ENCODE measurements at regions not wholly inside any gene's neighbourhood (a gene's known extent, or its start where the extent isn't known, plus 50 kb on each side); places are given as distances from the start of the nearest gene placed in this dataset.

DNA sequence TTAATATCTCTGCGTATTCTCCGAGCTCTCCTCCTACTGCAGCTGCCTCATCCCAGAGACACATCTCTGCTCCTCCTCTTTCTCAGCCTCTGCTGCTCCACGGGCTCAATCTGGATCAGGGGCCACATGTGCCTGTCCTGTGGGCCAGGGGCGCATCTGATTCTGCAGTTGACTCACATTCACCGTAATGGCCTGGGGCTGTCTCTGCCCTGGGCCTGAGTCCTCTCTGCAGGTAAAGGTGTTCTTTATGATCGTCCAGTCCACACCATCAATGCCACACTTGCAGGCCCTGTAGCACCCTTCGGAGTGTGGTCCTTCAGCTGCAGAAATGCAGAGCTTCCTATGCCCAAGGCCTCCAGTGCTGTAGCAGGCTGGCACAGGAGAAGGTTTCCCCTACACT, 154.5 kb downstream of the OAT start:
- TF ChIP-seq, protein P1, sequence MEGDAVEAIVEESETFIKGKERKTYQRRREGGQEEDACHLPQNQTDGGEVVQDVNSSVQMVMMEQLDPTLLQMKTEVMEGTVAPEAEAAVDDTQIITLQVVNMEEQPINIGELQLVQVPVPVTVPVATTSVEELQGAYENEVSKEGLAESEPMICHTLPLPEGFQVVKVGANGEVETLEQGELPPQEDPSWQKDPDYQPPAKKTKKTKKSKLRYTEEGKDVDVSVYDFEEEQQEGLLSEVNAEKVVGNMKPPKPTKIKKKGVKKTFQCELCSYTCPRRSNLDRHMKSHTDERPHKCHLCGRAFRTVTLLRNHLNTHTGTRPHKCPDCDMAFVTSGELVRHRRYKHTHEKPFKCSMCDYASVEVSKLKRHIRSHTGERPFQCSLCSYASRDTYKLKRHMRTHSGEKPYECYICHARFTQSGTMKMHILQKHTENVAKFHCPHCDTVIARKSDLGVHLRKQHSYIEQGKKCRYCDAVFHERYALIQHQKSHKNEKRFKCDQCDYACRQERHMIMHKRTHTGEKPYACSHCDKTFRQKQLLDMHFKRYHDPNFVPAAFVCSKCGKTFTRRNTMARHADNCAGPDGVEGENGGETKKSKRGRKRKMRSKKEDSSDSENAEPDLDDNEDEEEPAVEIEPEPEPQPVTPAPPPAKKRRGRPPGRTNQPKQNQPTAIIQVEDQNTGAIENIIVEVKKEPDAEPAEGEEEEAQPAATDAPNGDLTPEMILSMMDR (IDR thresholded peaks at IDR 0.05; ENCODE audit: low read depth, low read length, poor library complexity, severe bottlenecking): no peak
- TF ChIP-seq EZH2phosphoT487 (IDR thresholded peaks at IDR 0.05; ENCODE audit: borderline replicate concordance, low read length): no peak
- Histone ChIP-seq H3K79me2 (ENCODE audit: control insufficient read depth, low read length) (no peaks in the 10 kb centered on the region), H3K4me2 (ENCODE audit: low read length) (no peak overlapping the region), H3K9me2 (replicated peaks; ENCODE audit: control insufficient read depth, low read length) (no peaks in the 10 kb centered on the region), H3K27ac (ENCODE audit: low read depth, low read length) (no peak overlapping the region), H3F3A (ENCODE audit: control insufficient read depth, insufficient read depth) (no peaks in the 10 kb centered on the region), H3K4me1 (ENCODE audit: control insufficient read depth, low read length) (no peaks in the 10 kb centered on the region), H3K36me3 (ENCODE audit: control insufficient read depth, low read length) (no peaks in the 10 kb centered on the region), H3K27me3 (ENCODE audit: control insufficient read depth, low read length) (no peaks in the 10 kb centered on the region), H3K4me3 (ENCODE audit: low read length) (no peak overlapping the region), H4K20me1 (ENCODE audit: control insufficient read depth, insufficient read depth, low read depth, low read length) (no peaks in the 10 kb centered on the region), H3K9me3 (ENCODE audit: control insufficient read depth, insufficient read depth, low read length) (no peaks in the 10 kb centered on the region)

DNA sequence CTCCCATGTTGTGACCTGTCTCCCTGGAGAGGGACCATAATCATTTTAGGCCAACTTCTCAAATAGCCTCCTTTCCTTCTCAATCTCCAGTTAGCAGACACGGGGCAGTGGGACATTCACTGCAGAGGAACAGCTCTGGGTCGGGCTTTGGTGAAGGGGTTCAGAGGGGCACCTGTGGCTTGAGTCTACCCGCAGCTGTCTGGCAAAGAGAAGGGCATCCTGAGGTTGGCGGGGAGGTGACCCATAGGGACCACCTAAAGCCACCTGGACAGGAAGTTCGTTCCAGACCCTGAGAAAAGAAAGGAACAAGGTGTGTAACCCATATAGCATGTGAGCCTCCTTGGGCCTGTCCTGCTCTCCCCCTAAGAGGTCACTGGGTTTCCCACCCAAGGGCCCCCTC, 155.0 kb downstream of the OAT start:
- H4K20me1 ChIP-seq (ENCODE audit: control insufficient read depth, insufficient read depth, low read depth, low read length): no peaks in the 10 kb centered on the region
- no peak overlapping the region for H3K4me2 ChIP-seq (ENCODE audit: low read length)
- H3K9me3 ChIP-seq (ENCODE audit: control insufficient read depth, insufficient read depth, low read length): no peaks in the 10 kb centered on the region
- H3K27me3 ChIP-seq (ENCODE audit: control insufficient read depth, low read length): no peaks in the 10 kb centered on the region
- no peak overlapping the region for H3K4me3 ChIP-seq (ENCODE audit: low read length)
- no peaks in the 10 kb centered on the region for H3K9me2 ChIP-seq (replicated peaks; ENCODE audit: control insufficient read depth, low read length)
- H3K4me1 ChIP-seq (ENCODE audit: control insufficient read depth, low read length): no peaks in the 10 kb centered on the region
- no peaks in the 10 kb centered on the region for H3K36me3 ChIP-seq (ENCODE audit: control insufficient read depth, low read length)
- H3K27ac ChIP-seq (ENCODE audit: low read depth, low read length): no peak overlapping the region
- TF ChIP-seq, protein P1 (IDR thresholded peaks at IDR 0.05; ENCODE audit: low read depth, low read length, poor library complexity, severe bottlenecking): no peak
- no peak for TF ChIP-seq EZH2phosphoT487 (IDR thresholded peaks at IDR 0.05; ENCODE audit: borderline replicate concordance, low read length)
- H3K79me2 ChIP-seq (ENCODE audit: control insufficient read depth, low read length): no peaks in the 10 kb centered on the region
- H3F3A ChIP-seq (ENCODE audit: control insufficient read depth, insufficient read depth): no peaks in the 10 kb centered on the region

DNA sequence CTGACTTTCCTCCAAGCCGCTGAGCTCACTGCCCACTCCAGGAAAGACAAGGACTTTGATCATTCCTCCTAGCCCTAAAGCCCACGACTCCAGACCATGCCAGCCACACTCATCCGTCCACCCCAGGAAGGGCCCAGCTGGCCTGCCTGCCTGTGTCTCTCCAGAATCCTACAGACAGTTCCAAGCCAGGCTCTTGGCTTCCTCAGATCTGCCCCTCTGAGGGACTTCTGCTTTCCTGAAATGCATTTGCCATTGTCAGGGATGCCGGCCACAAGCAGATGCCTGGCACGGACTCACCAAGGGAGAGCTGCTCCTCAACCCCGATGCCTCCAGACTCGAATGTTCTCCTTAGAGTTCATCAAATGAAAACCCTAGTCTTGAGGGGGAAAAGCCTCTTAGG, 155.8 kb downstream of the OAT start:
- no peaks in the 10 kb centered on the region for H3F3A ChIP-seq (ENCODE audit: control insufficient read depth, insufficient read depth)
- no peaks in the 10 kb centered on the region for H3K36me3 ChIP-seq (ENCODE audit: control insufficient read depth, low read length)
- H3K27ac ChIP-seq (ENCODE audit: low read depth, low read length): no peak overlapping the region
- H3K9me2 ChIP-seq (replicated peaks; ENCODE audit: control insufficient read depth, low read length): no peaks in the 10 kb centered on the region
- no peak for TF ChIP-seq EZH2phosphoT487 (IDR thresholded peaks at IDR 0.05; ENCODE audit: borderline replicate concordance, low read length)
- TF ChIP-seq, protein P1 (IDR thresholded peaks at IDR 0.05; ENCODE audit: low read depth, low read length, poor library complexity, severe bottlenecking): no peak
- no peaks in the 10 kb centered on the region for H4K20me1 ChIP-seq (ENCODE audit: control insufficient read depth, insufficient read depth, low read depth, low read length)
- no peak overlapping the region for H3K4me2 ChIP-seq (ENCODE audit: low read length)
- H3K79me2 ChIP-seq (ENCODE audit: control insufficient read depth, low read length): no peaks in the 10 kb centered on the region
- no peak overlapping the region for H3K4me3 ChIP-seq (ENCODE audit: low read length)
- H3K9me3 ChIP-seq (ENCODE audit: control insufficient read depth, insufficient read depth, low read length): no peaks in the 10 kb centered on the region
- H3K27me3 ChIP-seq (ENCODE audit: control insufficient read depth, low read length): no peaks in the 10 kb centered on the region
- no peaks in the 10 kb centered on the region for H3K4me1 ChIP-seq (ENCODE audit: control insufficient read depth, low read length)
